ENCODE measurements at regions not wholly inside any gene's neighbourhood (a gene's known extent, or its start where the extent isn't known, plus 50 kb on each side); places are given as distances from the start of the nearest gene placed in this dataset.

DNA sequence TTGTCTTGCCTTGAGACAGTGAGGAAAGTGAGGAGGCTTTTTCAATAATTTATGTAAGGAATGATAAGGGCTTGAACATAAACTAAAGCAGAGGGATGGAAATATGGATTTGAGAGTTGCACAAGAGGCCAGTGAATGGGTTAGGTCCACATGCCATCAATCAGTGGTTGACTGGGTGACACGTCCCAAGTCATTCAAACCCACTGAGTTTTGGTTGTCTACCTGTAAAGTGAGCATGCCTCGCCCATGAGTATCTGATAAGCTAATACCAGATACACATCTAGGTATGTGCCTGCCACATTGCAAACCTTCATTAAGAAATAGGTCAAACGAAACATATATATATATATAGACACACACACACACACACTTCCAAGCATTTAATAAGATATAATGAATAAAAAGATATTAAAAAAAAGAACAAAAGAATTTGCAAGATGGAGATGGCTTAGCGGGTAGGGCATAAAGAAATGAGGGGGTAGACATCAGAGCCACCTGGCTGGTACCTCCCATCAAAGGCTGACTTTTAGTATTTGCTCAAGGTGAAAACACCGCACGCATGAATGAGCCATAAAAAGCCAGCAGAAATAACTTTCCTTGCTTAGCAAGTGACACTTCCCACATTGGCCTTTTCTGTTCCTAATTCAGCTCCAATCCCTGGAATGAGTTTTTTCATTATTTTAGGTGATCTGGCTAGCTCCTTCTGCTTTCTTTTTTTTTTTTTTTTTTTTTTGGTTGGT is 109.1 kb upstream of the GGTLC1 start:
- TF ChIP-seq, protein P1, sequence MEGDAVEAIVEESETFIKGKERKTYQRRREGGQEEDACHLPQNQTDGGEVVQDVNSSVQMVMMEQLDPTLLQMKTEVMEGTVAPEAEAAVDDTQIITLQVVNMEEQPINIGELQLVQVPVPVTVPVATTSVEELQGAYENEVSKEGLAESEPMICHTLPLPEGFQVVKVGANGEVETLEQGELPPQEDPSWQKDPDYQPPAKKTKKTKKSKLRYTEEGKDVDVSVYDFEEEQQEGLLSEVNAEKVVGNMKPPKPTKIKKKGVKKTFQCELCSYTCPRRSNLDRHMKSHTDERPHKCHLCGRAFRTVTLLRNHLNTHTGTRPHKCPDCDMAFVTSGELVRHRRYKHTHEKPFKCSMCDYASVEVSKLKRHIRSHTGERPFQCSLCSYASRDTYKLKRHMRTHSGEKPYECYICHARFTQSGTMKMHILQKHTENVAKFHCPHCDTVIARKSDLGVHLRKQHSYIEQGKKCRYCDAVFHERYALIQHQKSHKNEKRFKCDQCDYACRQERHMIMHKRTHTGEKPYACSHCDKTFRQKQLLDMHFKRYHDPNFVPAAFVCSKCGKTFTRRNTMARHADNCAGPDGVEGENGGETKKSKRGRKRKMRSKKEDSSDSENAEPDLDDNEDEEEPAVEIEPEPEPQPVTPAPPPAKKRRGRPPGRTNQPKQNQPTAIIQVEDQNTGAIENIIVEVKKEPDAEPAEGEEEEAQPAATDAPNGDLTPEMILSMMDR (IDR thresholded peaks at IDR 0.05), result no peak
- Histone ChIP-seq H3K9me3 (no peaks in the 10 kb centered on the region), H3K27ac (no peak overlapping the region), H3K36me3 (no peaks in the 10 kb centered on the region), H3K4me1 (no peaks in the 10 kb centered on the region), H3K4me3 (no peak overlapping the region), H3K27me3 (peaks cover 0 to 58% (median 36%) of the 10 kb centered on the region in 7 donors)
- intact Hi-C loops (cut with DNase I), result loop anchor here in 3 of 10 donors (5.0 to 10.0 kb wide), 3 partner anchors 47 to 163 kb away; no protein-coding TSS in a partner anchor
- ATAC-seq (no peak), DNase-seq (no peak)
- 87 to 88% methylated on average over 6 of the region's 6 CpGs for WGBS, 2 donors

- WGBS, 2 donors, result 15 to 25% methylated on average over 13 of the region's 13 CpGs
- H3K27me3 ChIP-seq, result peaks cover 0 to 54% (median 33%) of the 10 kb centered on the region in 7 donors
- ATAC-seq, result no peak
These were observed 108.4 kb upstream of the GGTLC1 start for GRCh38 chr20:24096864-24097450.

DNA sequence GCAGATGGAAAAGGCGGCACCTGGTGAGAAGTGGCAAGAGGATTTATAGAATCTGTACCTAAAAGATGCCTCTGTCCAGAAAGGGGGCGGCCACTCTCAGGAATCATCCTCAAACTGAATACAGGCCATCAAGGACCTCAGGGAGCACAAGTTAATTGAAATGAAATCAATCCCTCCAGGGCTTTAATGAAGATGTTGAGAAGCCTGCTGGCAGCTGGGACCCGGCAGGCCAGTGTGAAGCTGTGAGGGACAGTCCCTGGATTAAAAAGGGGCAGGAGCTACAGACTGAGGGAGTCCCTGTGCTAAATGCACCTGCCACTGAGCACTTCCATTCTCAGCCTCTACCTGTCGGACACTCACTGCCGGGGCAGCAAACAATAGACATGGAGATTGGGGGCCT is 107.7 kb upstream of the GGTLC1 start:
- intact Hi-C loops (cut with DNase I), result loop anchor here in 3 of 10 donors (5.0 to 10.0 kb wide), 3 partner anchors 49 to 161 kb away; no protein-coding TSS in a partner anchor
- no peak overlapping the region for H3K27ac ChIP-seq
- DNase-seq (no peak), ATAC-seq (no peak)
- peaks cover 0 to 59% (median 33%) of the 10 kb centered on the region in 7 donors for H3K27me3 ChIP-seq
- H3K4me1 ChIP-seq, result no peaks in the 10 kb centered on the region
- no peak overlapping the region for H3K4me3 ChIP-seq
- TF ChIP-seq, protein P1 (IDR thresholded peaks at IDR 0.05), result no peak
- H3K36me3 ChIP-seq, result no peaks in the 10 kb centered on the region
- H3K9me3 ChIP-seq, result no peaks in the 10 kb centered on the region
- WGBS, 2 donors, result 75 to 85% methylated on average over 5 of the region's 5 CpGs

More at GRCh38 chr20:24096864-24097450, 108.4 kb upstream of the GGTLC1 start:
- TF ChIP-seq, protein P1 (IDR thresholded peaks at IDR 0.05), result no peak
- no peaks in the 10 kb centered on the region for H3K36me3 ChIP-seq
- intact Hi-C loops (cut with DNase I), result loop anchor here in 3 of 10 donors (5.0 to 10.0 kb wide), 3 partner anchors 48 to 162 kb away; no protein-coding TSS in a partner anchor
- H3K27ac ChIP-seq, result no peak overlapping the region
- H3K4me3 ChIP-seq, result no peak overlapping the region
- DNase-seq, result no peak
- H3K4me1 ChIP-seq, result no peaks in the 10 kb centered on the region
- H3K9me3 ChIP-seq, result no peaks in the 10 kb centered on the region

GRCh38 chr20:24095756-24096155 is 107.2 kb upstream of the GGTLC1 start:
- no peaks in the 10 kb centered on the region for H3K4me1 ChIP-seq
- no peak overlapping the region for H3K27ac ChIP-seq
- DNase-seq (no peak), ATAC-seq (no peak)
- WGBS, 2 donors, result 85 to 89% methylated on average over 7 of the region's 7 CpGs
- H3K27me3 ChIP-seq, result peaks cover 0 to 64% (median 33%) of the 10 kb centered on the region in 7 donors
- H3K36me3 ChIP-seq, result no peaks in the 10 kb centered on the region
- intact Hi-C loops (cut with DNase I), result loop anchor here in 3 of 10 donors (5.0 to 10.0 kb wide), 3 partner anchors 49 to 161 kb away; no protein-coding TSS in a partner anchor
- H3K9me3 ChIP-seq, result no peaks in the 10 kb centered on the region
- H3K4me3 ChIP-seq, result no peak overlapping the region
- TF ChIP-seq, protein P1 (IDR thresholded peaks at IDR 0.05), result no peak

All from heart right ventricle (tissue), 16 donors.